NCI-H748 treated with DMSO at 0.1 percent for 48 hours (cell line): ENCODE measurements at regions not wholly inside any gene's neighbourhood (a gene's known extent, or its start where the extent isn't known, plus 50 kb on each side); places are given as distances from the start of the nearest gene placed in this dataset.
A peak's percentile ranks its signal among the peaks of the same experiment; 100 is the strongest.

Source experiments
- DNase-seq: peaks from one replicate; lab custom pipeline; 2025; lab: John Stamatoyannopoulos, UW

GRCh38 chr5:74028406-74028805 lies 402.4 kb downstream of the ARHGEF28 start:
- no peak for DNase-seq

- DNase-seq, result peak; percentile 60
Observed at GRCh38 chr5:74027732-74028338, 401.8 kb downstream of the ARHGEF28 start.

DNA sequence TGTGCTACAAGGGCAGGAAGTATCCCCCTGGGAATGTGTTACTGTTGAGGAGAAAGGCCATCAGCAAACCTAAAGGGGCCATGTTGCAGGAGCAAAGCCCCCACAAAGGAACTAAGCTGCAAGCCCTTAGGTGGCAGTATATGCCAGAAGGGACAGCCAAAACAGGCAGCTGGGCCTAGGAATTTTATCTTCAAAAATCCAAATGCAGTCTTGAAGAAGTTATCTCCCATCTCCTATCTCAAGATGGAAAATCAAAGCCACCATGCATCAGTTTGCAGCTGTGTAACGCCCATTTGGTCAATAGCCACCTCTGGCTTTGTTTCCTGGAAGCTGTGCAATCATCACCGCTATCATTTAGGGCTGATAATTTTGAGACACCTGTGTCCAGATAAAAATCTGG lies 400.3 kb downstream of the ARHGEF28 start:
- no peak for DNase-seq

DNA sequence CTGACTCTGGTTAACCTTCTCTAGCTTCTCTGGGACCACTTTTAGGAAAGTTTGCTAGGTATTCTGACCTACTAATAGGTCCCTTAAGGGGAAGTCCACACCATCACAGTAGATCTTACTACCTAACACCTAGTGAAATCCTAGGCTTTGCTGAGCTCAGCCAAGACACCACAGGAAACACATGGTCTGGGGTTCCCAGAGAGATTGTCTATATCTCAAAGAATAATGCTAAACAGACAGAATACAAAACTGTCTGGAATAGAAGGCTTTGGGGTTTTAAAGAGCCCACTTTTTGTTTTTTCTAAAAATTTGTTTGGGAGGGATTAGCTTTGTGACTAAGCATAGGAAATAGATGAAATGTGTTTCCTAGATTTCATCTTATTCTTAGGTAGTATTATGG lies 395.1 kb downstream of the ARHGEF28 start:
- DNase-seq, result no peak

- DNase-seq, result no peak
Observed at GRCh38 chr5:74020503-74020902, 394.5 kb downstream of the ARHGEF28 start.

DNA sequence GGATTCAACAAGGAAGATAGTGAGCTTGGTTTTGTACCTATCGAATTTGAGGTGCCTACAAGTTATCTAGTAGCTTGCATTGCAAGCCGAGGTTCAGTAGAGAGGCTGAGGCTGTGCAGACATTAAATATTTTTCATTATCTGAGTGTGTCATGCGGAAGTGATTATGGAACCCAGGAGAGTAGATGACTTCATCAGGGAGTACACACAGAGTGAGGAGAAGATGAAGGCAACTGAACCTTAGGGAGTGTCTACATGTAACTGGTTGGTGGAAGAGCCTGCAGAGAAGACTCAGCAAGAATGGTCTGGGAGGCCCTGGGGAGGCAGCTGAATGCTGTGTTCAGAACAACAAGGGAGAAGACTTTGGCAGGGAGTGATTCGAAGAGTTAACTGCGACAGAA lies 393.9 kb downstream of the ARHGEF28 start:
- DNase-seq, result no peak

DNA sequence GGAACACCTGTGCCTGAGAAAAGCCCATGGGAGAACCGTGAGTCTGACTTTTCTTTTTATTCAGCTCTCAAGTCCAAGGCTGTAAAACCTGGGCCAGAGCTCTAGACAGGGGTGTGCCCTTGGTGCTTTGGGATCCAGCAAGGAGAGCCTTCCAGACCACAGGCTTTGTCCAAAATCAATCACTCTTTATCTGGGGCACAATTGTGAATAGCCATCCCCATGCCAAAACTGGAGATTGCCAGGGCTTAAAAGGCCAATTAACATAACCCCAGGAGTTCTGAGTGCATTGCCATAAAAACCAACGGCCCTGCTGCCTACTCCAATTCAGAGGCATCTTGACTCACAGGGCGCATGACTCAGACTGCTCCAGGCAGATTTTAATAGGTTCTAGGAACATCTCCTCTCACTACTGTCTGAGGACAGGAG lies 391.8 kb downstream of the ARHGEF28 start:
- no peak for DNase-seq

- no peak for DNase-seq
Observed at GRCh38 chr5:74017112-74017511, 391.1 kb downstream of the ARHGEF28 start.

DNA sequence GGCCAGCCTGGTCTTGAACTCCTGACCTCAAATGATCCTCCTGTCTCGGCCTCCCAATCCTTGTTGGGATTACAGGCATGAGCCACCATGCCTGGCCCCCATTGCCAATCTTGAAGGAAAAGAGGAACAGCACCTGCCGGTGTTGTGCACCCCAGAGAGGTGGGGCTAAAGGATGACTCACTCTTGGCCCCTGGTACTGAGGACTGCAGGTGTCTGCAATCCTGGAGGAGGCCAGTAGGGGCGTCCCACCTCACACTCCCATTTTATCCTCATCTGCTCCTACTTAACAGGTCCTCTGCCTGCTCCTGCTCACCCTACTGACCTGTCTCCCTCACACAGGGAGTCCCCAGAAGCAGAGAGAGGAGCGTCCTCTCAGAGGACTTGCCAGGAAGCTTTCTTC lies 390.4 kb downstream of the ARHGEF28 start:
- DNase-seq, result no peak

GRCh38 chr5:74015716-74016115 lies 389.7 kb downstream of the ARHGEF28 start:
- DNase-seq, result no peak

DNA sequence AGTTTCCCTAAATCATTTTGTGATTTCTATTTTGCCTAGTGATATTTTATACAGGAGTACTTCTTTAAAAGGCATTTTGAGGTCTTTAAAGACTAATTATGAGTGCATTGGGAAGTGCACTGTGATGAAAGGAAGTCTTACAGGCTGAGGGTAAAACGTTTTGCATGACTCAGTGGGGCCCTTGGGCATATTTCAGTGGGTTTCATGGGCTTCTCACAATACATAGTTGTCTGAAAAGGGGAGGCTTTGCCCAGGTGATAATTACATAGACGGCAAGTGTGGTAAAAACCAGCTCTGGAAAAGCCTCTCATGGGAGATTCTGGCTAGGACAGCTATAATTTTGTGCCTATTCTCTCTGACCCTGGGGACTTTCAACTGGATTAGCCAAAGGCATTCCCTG lies 387.2 kb downstream of the ARHGEF28 start:
- DNase-seq, result no peak

- no peak for DNase-seq
Observed at GRCh38 chr5:74009502-74009901, 383.5 kb downstream of the ARHGEF28 start.

DNA sequence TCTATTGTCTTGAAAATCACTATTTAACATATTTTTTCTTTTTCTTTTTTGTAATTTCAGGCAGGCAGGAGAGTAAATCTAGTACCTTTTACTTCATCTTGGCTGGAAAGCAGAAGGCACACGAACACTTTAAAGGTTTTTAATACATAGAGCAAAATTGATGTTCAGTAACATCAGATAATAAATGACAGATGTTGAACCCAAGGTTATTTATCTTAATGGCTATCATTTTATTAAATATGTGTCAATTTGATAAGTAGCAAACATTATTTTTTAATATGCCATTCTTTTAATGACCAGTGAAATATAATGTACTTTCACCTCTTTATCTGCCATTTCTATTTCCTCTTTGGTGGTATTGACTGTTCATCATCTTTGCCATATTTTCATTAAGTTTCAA lies 381.2 kb downstream of the ARHGEF28 start:
- no peak for DNase-seq

DNA sequence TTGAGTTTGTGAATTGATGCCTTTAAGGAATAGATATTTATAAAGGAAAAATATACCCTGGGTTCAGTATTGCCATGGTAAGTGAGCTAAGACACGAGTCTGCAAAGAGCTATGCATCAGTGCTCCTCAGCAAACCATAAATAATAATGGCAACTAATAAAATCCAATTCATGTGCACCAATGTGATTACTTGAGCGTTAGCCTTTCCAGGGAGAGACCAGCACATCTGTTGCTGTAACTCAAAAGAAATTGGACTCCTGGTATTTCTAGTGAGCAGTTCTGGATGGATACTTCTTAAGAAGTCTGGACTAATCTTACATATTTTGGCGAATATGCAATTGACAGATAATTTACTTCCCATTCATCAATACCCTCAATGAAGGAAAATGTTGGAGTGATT lies 373.3 kb downstream of the ARHGEF28 start:
- no peak for DNase-seq

- peak; percentile 65 for DNase-seq
Observed at GRCh38 chr5:73998489-73998888, 372.5 kb downstream of the ARHGEF28 start.

DNA sequence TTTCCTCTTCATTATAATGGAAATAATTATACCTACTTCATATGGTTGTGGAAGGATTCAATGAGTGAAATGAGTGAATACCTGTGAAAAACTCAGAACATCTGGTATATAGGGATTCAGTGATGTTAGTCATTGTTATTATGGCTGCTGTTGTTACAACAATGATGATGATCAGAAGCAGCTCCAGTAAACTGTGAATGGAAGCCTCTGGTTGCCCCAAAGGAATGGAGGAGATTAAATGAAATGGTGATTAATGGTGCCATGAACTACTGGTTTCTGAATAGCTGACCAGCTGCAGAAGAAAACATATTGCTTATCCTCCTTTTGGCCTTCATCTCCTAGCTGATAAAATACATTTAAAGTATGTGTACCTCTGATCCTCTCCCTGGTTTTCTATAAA lies 372.0 kb downstream of the ARHGEF28 start:
- no peak for DNase-seq

DNA sequence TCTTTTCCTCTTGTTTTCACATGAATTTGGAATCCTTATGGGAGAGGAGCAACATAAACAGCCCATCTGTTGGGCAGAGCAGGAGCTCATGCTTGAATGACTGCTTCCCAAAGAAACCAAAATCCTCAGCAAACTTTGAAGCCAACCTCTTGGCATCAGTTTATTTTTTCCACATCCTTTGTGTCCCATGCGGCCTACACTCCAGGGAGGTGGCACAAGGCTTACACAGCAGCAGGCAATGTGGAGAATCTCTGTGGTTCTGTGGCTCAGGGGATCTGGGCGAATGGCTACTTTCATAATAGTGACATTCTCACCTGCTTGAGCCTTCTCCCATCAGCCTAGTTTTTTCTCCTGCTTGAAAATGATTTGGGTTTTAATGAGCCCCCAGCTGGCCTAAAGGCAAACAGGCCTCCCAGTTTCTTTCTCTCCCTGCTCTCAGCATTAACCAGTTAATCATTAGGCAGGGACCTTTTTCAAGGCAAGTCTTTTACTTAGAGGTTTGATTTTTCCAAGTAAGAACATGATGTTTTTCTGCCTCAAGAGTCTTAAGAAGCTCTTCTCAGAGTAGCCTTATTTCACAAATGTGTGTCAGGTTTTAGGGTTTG lies 370.3 kb downstream of the ARHGEF28 start:
- no peak for DNase-seq

DNA sequence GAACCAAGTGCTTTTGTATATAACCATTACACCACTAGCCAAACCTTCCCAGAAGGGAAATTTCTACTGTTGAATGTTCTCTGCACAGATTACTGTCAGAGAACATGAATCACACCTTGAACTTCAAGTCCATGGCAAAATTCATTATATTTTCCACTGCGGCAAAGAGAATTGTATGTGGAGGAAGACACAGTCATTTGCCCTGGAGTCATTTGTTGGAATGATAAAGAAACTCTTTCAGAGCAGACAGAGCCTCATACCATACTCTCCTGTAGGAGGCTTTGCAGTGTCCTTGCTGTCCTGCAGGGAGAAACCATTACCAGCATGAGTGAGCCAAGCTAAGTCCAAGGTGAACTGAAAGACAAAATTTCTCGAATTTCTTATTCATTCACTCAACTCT lies 369.0 kb downstream of the ARHGEF28 start:
- no peak for DNase-seq
